AG04450 (cell line): ENCODE measurements at regions not wholly inside any gene's neighbourhood (a gene's known extent, or its start where the extent isn't known, plus 50 kb on each side); places are given as distances from the start of the nearest gene placed in this dataset.
"Not testable (repeated sequence)": the region's sequence is repeated elsewhere in the genome, so short reads cannot be mapped to it uniquely, and the experiment has no call there.

Source experiments
- CTCF ChIA-PET: fragments of 300-600, 350-600 bp; formaldehyde crosslinking; extraction: SDS; loops from one replicate; lab custom pipeline; 2022; ENCODE audit warnings: antibody characterized with exemption, inconsistent platforms; lab: Charles Lee
- POLR2A ChIA-PET: fragments of 350-600 bp; formaldehyde crosslinking; extraction: SDS; loops from one replicate; lab custom pipeline; 2021; ENCODE audit warnings: antibody characterized with exemption, inconsistent platforms; lab: Yijun Ruan, JAX
- DNase-seq: peaks from one replicate; pipeline ENCODE4 v3.0.0-alpha.2; 2011; ENCODE audit warnings: low read depth, low spot score
- H3K27ac ChIP-seq: one replicate; pipeline ENCODE4 v1.5.1; 2012; ENCODE audit warnings: low read depth, low read length, control low read depth
- H3K27me3 ChIP-seq: one replicate; pipeline ENCODE4 v1.6.0; 2012; ENCODE audit warnings: low read length; ENCODE audit not compliant: control insufficient read depth, insufficient read depth
- H3K4me3 ChIP-seq: 2 replicates; pipeline ENCODE4 v1.5.1; 2011; ENCODE audit warnings: mild to moderate bottlenecking, low read depth, low read length, control low read depth
- H3K9me3 ChIP-seq: 2 replicates; pipeline ENCODE4 v1.5.1; 2012; ENCODE audit warnings: low read length; ENCODE audit not compliant: control insufficient read depth, insufficient read depth
- TF ChIP-seq, protein P1 (sequence below): IDR thresholded peaks from 2 replicates; pipeline ENCODE4 v1.5.1; 2011; ENCODE audit warnings: low read depth, low read length, control low read depth, inconsistent platforms

DNA sequence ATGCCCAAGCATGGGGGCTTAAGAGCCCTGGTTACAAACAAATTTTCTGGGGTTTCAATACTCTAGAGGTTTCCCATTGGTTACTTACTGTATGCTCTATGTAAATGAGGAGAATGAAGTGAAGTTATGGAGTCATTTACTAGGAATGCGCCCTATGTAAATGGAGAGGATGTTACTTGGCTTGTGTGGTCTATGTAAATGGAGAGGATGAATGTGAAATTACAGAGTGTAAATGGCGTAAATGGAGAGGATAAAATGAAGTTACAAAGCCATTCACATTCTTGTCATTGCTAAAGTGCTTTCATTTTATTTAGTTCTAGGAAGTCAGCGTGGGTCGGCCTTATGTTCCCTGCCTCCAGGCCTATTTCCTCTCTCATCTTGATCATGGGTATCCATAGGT is 810.5 kb upstream of the ADGRL3 start:
- no peak for DNase-seq
- Histone ChIP-seq H3K27ac (no peak overlapping the region), H3K27me3 (no peaks in the 10 kb centered on the region), H3K9me3 (no peaks in the 10 kb centered on the region), H3K4me3 (no peak overlapping the region)
- CTCF ChIA-PET: no interaction called here
- TF ChIP-seq, protein P1, sequence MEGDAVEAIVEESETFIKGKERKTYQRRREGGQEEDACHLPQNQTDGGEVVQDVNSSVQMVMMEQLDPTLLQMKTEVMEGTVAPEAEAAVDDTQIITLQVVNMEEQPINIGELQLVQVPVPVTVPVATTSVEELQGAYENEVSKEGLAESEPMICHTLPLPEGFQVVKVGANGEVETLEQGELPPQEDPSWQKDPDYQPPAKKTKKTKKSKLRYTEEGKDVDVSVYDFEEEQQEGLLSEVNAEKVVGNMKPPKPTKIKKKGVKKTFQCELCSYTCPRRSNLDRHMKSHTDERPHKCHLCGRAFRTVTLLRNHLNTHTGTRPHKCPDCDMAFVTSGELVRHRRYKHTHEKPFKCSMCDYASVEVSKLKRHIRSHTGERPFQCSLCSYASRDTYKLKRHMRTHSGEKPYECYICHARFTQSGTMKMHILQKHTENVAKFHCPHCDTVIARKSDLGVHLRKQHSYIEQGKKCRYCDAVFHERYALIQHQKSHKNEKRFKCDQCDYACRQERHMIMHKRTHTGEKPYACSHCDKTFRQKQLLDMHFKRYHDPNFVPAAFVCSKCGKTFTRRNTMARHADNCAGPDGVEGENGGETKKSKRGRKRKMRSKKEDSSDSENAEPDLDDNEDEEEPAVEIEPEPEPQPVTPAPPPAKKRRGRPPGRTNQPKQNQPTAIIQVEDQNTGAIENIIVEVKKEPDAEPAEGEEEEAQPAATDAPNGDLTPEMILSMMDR: no peak
- POLR2A ChIA-PET: no interaction called here

DNA sequence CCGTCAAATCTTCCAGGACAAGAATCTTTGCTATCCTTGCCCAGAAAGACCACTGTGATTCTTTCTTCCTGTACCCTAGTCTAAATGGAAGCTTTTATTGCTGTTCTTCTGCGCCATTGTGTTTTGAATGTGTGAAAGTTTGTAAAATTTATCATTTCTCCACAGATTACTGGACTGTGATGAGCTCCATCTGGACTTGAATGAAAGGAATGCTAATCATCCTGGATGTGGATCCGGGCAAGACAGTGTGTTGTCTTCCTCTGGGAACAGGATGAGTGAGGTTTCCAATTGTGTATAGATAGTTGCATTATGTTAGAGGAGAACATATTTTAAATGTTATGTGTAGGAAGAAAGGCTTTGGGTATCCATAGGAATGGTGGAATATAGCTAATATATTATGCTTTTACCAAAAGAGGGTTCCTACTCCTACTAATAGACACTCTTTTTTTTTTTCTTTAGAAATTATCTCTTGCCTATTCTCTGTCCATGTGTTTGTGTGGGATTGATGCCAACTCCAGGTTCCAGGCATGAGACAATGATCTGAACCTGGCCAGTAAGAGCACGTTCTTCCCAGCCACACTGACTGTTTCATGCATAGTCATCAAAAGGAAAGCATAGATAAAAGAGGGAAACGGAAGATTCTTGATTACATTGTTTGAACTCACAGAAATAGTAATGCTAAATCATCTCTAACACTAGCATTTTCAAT is 803.6 kb upstream of the ADGRL3 start:
- Histone ChIP-seq H3K4me3 (no peak overlapping the region), H3K27me3 (no peaks in the 10 kb centered on the region), H3K27ac (no peak overlapping the region), H3K9me3 (no peaks in the 10 kb centered on the region)
- ChIA-PET POLR2A (no interaction called here), CTCF (no interaction called here)
- DNase-seq: no peak
- TF ChIP-seq, protein P1: no peak

DNA sequence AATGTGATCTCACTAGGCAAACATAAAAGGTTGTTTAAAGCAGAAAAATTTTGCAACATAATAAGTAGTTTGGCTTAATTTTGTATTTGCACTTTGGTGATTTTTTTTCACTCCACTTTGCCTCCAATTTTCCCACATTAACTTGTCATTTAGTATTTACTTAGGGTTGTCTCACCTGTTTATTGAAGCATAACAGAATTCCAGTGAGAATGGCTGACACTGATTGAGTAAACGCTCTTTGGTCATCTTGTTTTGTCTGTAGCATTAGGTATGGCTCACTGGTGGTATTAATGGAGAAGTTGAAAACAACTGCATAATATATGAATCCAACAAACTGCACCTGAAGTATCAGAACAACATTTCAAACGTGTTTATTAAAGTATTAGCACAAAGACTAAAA is 799.5 kb upstream of the ADGRL3 start:
- TF ChIP-seq, protein P1: no peak
- CTCF ChIA-PET: no interaction called here
- H3K27ac ChIP-seq: no peak overlapping the region

DNA sequence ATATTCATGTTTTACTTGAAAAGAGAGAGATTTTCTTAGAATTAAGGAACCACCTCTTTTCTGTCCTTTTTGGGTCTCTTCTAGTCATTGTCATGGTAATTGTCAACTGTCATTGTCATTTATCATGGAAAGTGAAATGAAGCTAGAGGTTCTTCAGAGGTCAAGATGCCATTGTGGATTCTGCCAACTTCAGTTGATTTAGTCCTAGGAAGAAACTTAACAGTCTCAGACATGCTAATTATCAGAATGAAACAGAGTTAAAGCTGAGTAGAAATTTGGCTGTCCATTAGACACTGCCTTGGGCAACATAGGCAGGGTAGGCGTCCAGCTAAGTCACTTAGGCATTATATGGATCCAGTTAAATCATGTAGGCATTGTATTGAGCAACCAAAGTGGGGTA is 796.1 kb upstream of the ADGRL3 start:
- TF ChIP-seq, protein P1: no peak
- Histone ChIP-seq H3K9me3 (no peaks in the 10 kb centered on the region), H3K27ac (no peak overlapping the region), H3K4me3 (no peak overlapping the region), H3K27me3 (no peaks in the 10 kb centered on the region)
- ChIA-PET CTCF (no interaction called here), POLR2A (no interaction called here)
- DNase-seq: no peak

More for the DNA sequence above, 799.5 kb upstream of the ADGRL3 start:
- POLR2A ChIA-PET: no interaction called here
- H3K27me3 ChIP-seq: no peaks in the 10 kb centered on the region
- no peak for DNase-seq
- no peak overlapping the region for H3K4me3 ChIP-seq
- no peaks in the 10 kb centered on the region for H3K9me3 ChIP-seq

DNA sequence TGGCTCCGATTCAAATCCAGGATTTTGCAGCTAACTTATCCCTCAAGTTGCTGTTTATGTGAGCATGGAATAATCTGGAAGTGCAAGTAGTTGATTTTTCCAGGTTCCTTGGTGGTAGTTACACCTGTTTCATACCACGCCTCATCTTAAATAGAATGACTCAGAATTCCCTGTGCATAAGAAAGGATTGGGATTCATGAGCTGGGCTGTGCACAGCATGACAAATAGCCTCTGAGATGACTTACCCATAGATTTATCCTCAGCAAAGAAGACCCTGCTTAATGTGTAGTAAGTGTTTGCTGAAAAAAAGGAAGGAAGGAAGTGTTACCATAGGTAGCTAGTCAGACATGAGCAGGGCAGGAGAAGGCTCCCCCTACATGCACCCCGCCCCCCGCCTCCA is 777.7 kb upstream of the ADGRL3 start:
- CTCF ChIA-PET: no interaction called here
- Histone ChIP-seq H3K27me3 (no peaks in the 10 kb centered on the region), H3K4me3 (no peak overlapping the region), H3K27ac (no peak overlapping the region), H3K9me3 (no peaks in the 10 kb centered on the region)
- TF ChIP-seq, protein P1: no peak
- no peak for DNase-seq
- POLR2A ChIA-PET: no interaction called here

DNA sequence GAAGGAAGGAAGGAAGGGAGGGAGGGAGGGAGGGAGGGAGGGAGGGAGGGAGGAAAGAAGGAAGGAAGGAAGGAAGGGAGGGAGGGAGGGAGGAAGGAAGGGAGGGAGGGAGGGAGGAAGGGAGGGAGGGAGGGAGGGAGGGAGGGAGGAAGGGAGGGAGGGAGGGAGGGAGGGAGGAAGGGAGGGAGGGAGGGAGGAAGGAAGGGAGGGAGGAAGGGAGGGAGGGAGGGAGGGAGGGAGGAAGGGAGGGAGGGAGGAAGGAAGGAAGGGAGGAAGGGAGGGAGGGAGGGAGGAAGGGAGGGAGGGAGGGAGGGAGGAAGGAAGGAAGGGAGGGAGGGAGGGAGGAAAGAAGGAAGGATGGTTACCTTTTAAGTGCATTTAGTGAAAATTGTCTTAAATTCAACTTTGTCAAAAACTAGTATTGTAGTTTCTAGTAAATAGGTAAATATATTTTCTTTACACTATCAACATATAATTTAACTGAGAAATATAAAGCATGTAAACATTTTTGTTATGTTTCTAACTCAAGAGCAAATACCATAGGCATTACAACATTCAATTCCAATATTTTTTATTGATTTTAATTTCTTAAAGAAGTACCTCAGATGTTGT is 776.4 kb upstream of the ADGRL3 start:
- POLR2A ChIA-PET, CTCF ChIA-PET: not testable (repeated sequence)

More for the DNA sequence above, 776.4 kb upstream of the ADGRL3 start:
- not testable (repeated sequence) for H3K9me3 ChIP-seq, H3K27me3 ChIP-seq, H3K27ac ChIP-seq, H3K4me3 ChIP-seq, DNase-seq
